ENCODE measurements at regions not wholly inside any gene's neighbourhood (a gene's known extent, or its start where the extent isn't known, plus 50 kb on each side); places are given as distances from the start of the nearest gene placed in this dataset.

GRCh38 chr16:52235186-52235585 is 311.8 kb downstream of the TOX3 start:
- no peak for DNase-seq (ENCODE audit: low spot score)

- DNase-seq (ENCODE audit: low spot score) = no peak
Observed at GRCh38 chr16:52234626-52235025, 312.3 kb downstream of the TOX3 start.

GRCh38 chr16:52229471-52229870 is 317.5 kb downstream of the TOX3 start:
- DNase-seq (ENCODE audit: low spot score) = no peak

GRCh38 chr16:52227851-52228250 is 319.1 kb downstream of the TOX3 start:
- no peak for DNase-seq (ENCODE audit: low spot score)

- no peak for DNase-seq (ENCODE audit: low spot score)
Observed at GRCh38 chr16:52212841-52213240, 334.1 kb downstream of the TOX3 start.

- no peak for DNase-seq (ENCODE audit: low spot score)
Observed at GRCh38 chr16:52209227-52209626, 337.7 kb downstream of the TOX3 start.

GRCh38 chr16:52203096-52203495 is 343.8 kb downstream of the TOX3 start:
- DNase-seq (ENCODE audit: low spot score) = no peak

GRCh38 chr16:52193441-52193840 is 353.5 kb downstream of the TOX3 start:
- no peak for DNase-seq (ENCODE audit: low spot score)

GRCh38 chr16:52191531-52192134 is 355.3 kb downstream of the TOX3 start:
- DNase-seq (ENCODE audit: low spot score) = peak; percentile 25

GRCh38 chr16:52184336-52184735 is 362.6 kb downstream of the TOX3 start:
- no peak for DNase-seq (ENCODE audit: low spot score)

- DNase-seq (ENCODE audit: low spot score) = no peak
Observed at GRCh38 chr16:52182840-52183239, 364.1 kb downstream of the TOX3 start.

GRCh38 chr16:52174168-52174567 is 372.8 kb downstream of the TOX3 start:
- DNase-seq (ENCODE audit: low spot score) = no peak

GRCh38 chr16:52171481-52171880 is 375.5 kb downstream of the TOX3 start:
- no peak for DNase-seq (ENCODE audit: low spot score)

GRCh38 chr16:52167328-52167727 is 379.6 kb downstream of the TOX3 start:
- DNase-seq (ENCODE audit: low spot score) = no peak

GRCh38 chr16:52165961-52166360 is 381.0 kb downstream of the TOX3 start:
- no peak for DNase-seq (ENCODE audit: low spot score)

GRCh38 chr16:52149003-52149402 is 397.9 kb downstream of the TOX3 start:
- DNase-seq (ENCODE audit: low spot score) = no peak

GRCh38 chr16:52141871-52142270 is 405.1 kb downstream of the TOX3 start:
- no peak for DNase-seq (ENCODE audit: low spot score)

GRCh38 chr16:52128361-52128760 is 418.6 kb downstream of the TOX3 start:
- DNase-seq (ENCODE audit: low spot score) = peak; percentile 6

GRCh38 chr16:52123842-52124241 is 423.1 kb downstream of the TOX3 start:
- DNase-seq (ENCODE audit: low spot score) = no peak

GRCh38 chr16:52123061-52123839 is 423.7 kb downstream of the TOX3 start:
- DNase-seq (ENCODE audit: low spot score) = no peak

GRCh38 chr16:52117171-52117570 is 429.8 kb downstream of the TOX3 start:
- no peak for DNase-seq (ENCODE audit: low spot score)

GRCh38 chr16:52114379-52114778 is 432.6 kb downstream of the TOX3 start:
- no peak for DNase-seq (ENCODE audit: low spot score)

- DNase-seq (ENCODE audit: low spot score) = no peak
Observed at GRCh38 chr16:52113533-52114183, 433.3 kb downstream of the TOX3 start.
